Smooth muscle cell (in vitro differentiated cells): ENCODE measurements at regions not wholly inside any gene's neighbourhood (a gene's known extent, or its start where the extent isn't known, plus 50 kb on each side); places are given as distances from the start of the nearest gene placed in this dataset.

Experiments used
- DNase-seq: peaks from one replicate; lab custom pipeline; 2025; ENCODE audit not compliant: unreplicated experiment; lab: John Stamatoyannopoulos, UW
- H2AFZ ChIP-seq: fragments of 200-600 bp; sonication (generic); 2 replicates; pipeline ENCODE4 v1.6.0; 2016; ENCODE audit warnings: antibody characterized with exemption, low read depth, mild to moderate bottlenecking
- H3F3A ChIP-seq: fragments of 200-600 bp; sonication (generic); 2 replicates; pipeline ENCODE4 v1.6.0; 2017; ENCODE audit warnings: antibody characterized with exemption, low read depth
- H3K27ac ChIP-seq: fragments of 200-600 bp; sonication (generic); 2 replicates; pipeline ENCODE4 v1.5.1; 2016; ENCODE audit warnings: low read depth, mild to moderate bottlenecking
- H3K27me3 ChIP-seq: fragments of 200-600 bp; sonication (generic); 2 replicates; pipeline ENCODE4 v1.6.1; 2016; ENCODE audit warnings: low read depth, mild to moderate bottlenecking
- H3K36me3 ChIP-seq: fragments of 200-600 bp; sonication (generic); 2 replicates; pipeline ENCODE4 v1.5.1; 2016; ENCODE audit warnings: low read depth
- H3K4me1 ChIP-seq: fragments of 200-600 bp; sonication (generic); 2 replicates; pipeline ENCODE4 v1.5.1; 2016; ENCODE audit warnings: low read depth
- H3K4me2 ChIP-seq: fragments of 200-600 bp; sonication (generic); 2 replicates; pipeline ENCODE4 v1.6.0; 2016; ENCODE audit warnings: mild to moderate bottlenecking
- H3K4me3 ChIP-seq: fragments of 200-600 bp; sonication (generic); 2 replicates; pipeline ENCODE4 v1.5.1; 2016; ENCODE audit warnings: mild to moderate bottlenecking
- H3K79me2 ChIP-seq: fragments of 200-600 bp; sonication (generic); 2 replicates; pipeline ENCODE4 v1.6.0; 2016; ENCODE audit warnings: low read depth, mild to moderate bottlenecking
- H3K9ac ChIP-seq: fragments of 200-600 bp; sonication (generic); 2 replicates; pipeline ENCODE4 v1.6.0; 2016; ENCODE audit warnings: low read depth
- H3K9me3 ChIP-seq: fragments of 200-600 bp; sonication (generic); replicated peaks from 2 replicates; pipeline ENCODE4 v1.5.1; 2016; ENCODE audit warnings: low read depth
- H4K20me1 ChIP-seq: fragments of 200-600 bp; sonication (generic); 2 replicates; pipeline ENCODE4 v1.6.0; 2016; ENCODE audit warnings: low read depth
- WGBS: methylation state at CpG from one replicate; pipeline ENCODE4 v1.1.7; 2016; ENCODE audit warnings: low lambda C conversion rate; 5-methylcytosine and 5-hydroxymethylcytosine counted together
- TF ChIP-seq, protein P1 (sequence below): fragments of 200-600 bp; sonication (generic); IDR thresholded peaks from 2 replicates; pipeline ENCODE4 v1.5.1; 2017; ENCODE audit warnings: borderline replicate concordance, mild to moderate bottlenecking, antibody characterized with exemption; ENCODE audit not compliant: insufficient read depth, poor library complexity, severe bottlenecking

DNA sequence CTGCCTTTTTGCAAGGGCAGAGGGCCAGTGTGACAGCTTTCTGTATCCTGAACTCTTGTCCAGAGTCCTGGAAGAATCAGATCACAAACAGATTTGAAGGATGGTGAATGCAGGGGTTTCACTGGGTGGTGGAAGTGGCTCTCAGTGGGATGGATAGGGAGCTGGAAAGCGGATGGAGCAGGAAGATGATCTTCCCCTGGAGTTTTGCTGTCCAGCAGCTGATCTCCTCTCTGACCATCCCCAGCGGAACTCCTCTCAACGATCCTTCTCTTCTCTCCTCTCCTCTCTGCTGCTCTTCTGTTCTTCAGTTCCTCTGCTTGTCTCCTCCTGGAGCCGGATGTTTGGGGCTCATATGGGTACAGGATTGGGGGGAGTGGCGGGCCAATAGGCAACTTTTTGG is 108.3 kb upstream of the HMHB1 start:
- H3K36me3 ChIP-seq, result no peaks in the 10 kb centered on the region
- no peaks in the 10 kb centered on the region for H3K27me3 ChIP-seq
- no peaks in the 10 kb centered on the region for H3K4me1 ChIP-seq
- 89% methylated on average over 5 of the region's 5 CpGs for WGBS
- H3K79me2 ChIP-seq, result no peaks in the 10 kb centered on the region
- H3K9me3 ChIP-seq, result no peaks in the 10 kb centered on the region
- no peak overlapping the region for H3K4me3 ChIP-seq
- no peaks in the 10 kb centered on the region for H4K20me1 ChIP-seq
- no peaks in the 10 kb centered on the region for H3F3A ChIP-seq
- H3K4me2 ChIP-seq, result no peak overlapping the region
- H3K9ac ChIP-seq, result no peak overlapping the region
- H2AFZ ChIP-seq, result no peak overlapping the region
- DNase-seq, result no peak
- H3K27ac ChIP-seq, result no peak overlapping the region
- TF ChIP-seq, protein P1, sequence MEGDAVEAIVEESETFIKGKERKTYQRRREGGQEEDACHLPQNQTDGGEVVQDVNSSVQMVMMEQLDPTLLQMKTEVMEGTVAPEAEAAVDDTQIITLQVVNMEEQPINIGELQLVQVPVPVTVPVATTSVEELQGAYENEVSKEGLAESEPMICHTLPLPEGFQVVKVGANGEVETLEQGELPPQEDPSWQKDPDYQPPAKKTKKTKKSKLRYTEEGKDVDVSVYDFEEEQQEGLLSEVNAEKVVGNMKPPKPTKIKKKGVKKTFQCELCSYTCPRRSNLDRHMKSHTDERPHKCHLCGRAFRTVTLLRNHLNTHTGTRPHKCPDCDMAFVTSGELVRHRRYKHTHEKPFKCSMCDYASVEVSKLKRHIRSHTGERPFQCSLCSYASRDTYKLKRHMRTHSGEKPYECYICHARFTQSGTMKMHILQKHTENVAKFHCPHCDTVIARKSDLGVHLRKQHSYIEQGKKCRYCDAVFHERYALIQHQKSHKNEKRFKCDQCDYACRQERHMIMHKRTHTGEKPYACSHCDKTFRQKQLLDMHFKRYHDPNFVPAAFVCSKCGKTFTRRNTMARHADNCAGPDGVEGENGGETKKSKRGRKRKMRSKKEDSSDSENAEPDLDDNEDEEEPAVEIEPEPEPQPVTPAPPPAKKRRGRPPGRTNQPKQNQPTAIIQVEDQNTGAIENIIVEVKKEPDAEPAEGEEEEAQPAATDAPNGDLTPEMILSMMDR, result no peak

DNA sequence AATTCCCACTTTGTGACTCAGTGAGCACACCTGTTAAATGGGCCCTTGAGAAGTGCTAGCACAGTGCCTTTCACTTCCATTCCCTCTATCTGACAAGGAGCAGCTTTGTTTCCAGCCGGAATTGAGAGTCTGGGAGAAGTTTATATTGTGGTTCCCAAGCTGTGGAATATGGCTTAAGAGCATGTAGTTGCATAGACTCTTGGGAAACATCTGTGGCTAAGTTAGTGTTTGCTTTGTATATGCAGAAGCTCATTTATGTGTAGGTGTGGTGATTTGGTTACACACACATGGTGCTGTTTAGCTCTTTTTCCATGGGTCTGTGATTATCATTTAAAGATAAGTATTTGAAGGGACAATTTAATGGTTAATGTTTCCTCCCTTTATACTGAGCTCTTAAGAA is 110.5 kb upstream of the HMHB1 start:
- H2AFZ ChIP-seq, result no peak overlapping the region
- no peaks in the 10 kb centered on the region for H3K79me2 ChIP-seq
- H3K36me3 ChIP-seq, result no peaks in the 10 kb centered on the region
- H3K4me1 ChIP-seq, result no peaks in the 10 kb centered on the region
- H3K27ac ChIP-seq, result no peak overlapping the region
- TF ChIP-seq, protein P1, result no peak
- DNase-seq, result no peak
- H3F3A ChIP-seq, result no peaks in the 10 kb centered on the region
- no peaks in the 10 kb centered on the region for H3K9me3 ChIP-seq
- no peak overlapping the region for H3K4me2 ChIP-seq
- H3K27me3 ChIP-seq, result no peaks in the 10 kb centered on the region
- H3K4me3 ChIP-seq, result no peak overlapping the region
- WGBS, result 42% methylated on average over 1 of the region's 1 CpG
- H4K20me1 ChIP-seq, result no peaks in the 10 kb centered on the region
- no peak overlapping the region for H3K9ac ChIP-seq

DNA sequence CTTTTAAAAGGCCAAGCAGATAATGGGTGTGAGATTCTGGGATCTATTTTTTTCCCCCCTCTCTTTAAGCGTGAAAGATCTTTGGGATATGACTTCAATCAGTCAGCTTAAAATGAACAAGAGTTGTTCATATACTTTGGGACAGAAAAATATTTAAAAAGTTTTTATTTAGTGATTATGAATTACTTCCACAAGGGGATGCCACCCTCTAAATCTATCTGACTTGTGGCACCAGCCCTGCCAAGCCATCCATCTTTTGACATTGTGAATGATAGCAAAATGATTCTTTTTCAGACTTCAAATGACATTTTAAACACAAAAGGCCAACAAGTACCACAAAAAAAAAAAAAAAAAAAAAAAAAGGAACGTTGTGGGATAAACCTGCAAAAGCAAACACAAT is 111.0 kb upstream of the HMHB1 start:
- no peaks in the 10 kb centered on the region for H4K20me1 ChIP-seq
- DNase-seq, result no peak
- H3K4me1 ChIP-seq, result no peaks in the 10 kb centered on the region
- H3F3A ChIP-seq, result no peaks in the 10 kb centered on the region
- no peak overlapping the region for H3K27ac ChIP-seq
- H3K9me3 ChIP-seq, result no peaks in the 10 kb centered on the region
- H3K79me2 ChIP-seq, result no peaks in the 10 kb centered on the region
- no peak overlapping the region for H3K4me3 ChIP-seq
- H3K27me3 ChIP-seq, result no peaks in the 10 kb centered on the region
- no peak overlapping the region for H2AFZ ChIP-seq
- WGBS, result 84% methylated on average over 2 of the region's 2 CpGs
- TF ChIP-seq, protein P1, result no peak
- no peaks in the 10 kb centered on the region for H3K36me3 ChIP-seq
- no peak overlapping the region for H3K9ac ChIP-seq
- no peak overlapping the region for H3K4me2 ChIP-seq

DNA sequence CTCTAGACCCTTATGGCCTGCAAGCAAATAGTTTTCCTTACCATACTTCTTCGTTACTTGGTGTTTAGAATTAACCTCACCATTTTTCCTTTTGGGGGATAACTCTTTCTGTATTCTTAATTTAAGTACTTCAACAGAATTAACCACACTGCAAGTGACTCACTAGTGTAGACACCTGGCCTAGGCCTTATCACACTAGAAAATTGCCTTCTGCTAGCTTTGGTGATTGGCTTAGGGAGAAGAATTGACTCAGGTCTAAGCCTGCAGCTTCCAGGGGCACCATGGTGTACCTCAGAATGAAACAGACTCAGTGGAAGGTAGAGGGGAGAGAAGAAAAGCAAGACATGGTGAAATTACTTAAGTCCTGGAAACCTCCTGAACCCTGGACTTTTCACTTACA is 112.8 kb upstream of the HMHB1 start:
- Histone ChIP-seq H3K36me3 (no peaks in the 10 kb centered on the region), H3K27me3 (no peaks in the 10 kb centered on the region), H3K4me2 (no peak overlapping the region), H3K9ac (no peak overlapping the region), H3K27ac (no peak overlapping the region), H3F3A (no peaks in the 10 kb centered on the region), H3K4me1 (no peaks in the 10 kb centered on the region), H3K4me3 (no peak overlapping the region), H3K9me3 (no peaks in the 10 kb centered on the region), H3K79me2 (no peaks in the 10 kb centered on the region), H4K20me1 (no peaks in the 10 kb centered on the region), H2AFZ (no peak overlapping the region)
- no peak for DNase-seq
- WGBS, result 92% methylated on average over 1 of the region's 1 CpG
- TF ChIP-seq, protein P1, result no peak
